Endothelial cell of umbilical vein (primary cell): ENCODE measurements at regions not wholly inside any gene's neighbourhood (a gene's known extent, or its start where the extent isn't known, plus 50 kb on each side); places are given as distances from the start of the nearest gene placed in this dataset.

Experiments
- BruUV-seq: library from RNA; stranded (reverse); fragments of 400-500 nt; replicated peaks from 2 replicates; lab custom pipeline; 2021; lab: Mats Ljungman, UMichigan
- CTCF ChIA-PET: fragments of 300-600, 350-600 bp; sonication (Branson Sonifier 250); formaldehyde crosslinking; loops from one replicate; lab custom pipeline; 2021; ENCODE audit warnings: antibody characterized with exemption, inconsistent platforms; lab: Charles Lee
- POLR2A ChIA-PET: fragments of 300-600, 350-600 bp; sonication (Branson Sonifier 250); formaldehyde crosslinking; loops from one replicate; lab custom pipeline; 2021; ENCODE audit warnings: antibody characterized with exemption, inconsistent platforms; lab: Charles Lee
- DNase-seq: peaks from one replicate; pipeline ENCODE4 v3.0.0-alpha.2; 2011; ENCODE audit warnings: low read depth, low spot score
- FAIRE-seq: peaks from 2 replicates; lab custom pipeline; 2011; peaks lifted over from hg19 to GRCh38; lab: Jason Lieb, UNC
- H2AFZ ChIP-seq: 2 replicates; pipeline ENCODE4 v1.6.0; 2012; ENCODE audit warnings: low read depth, low read length, control low read depth, inconsistent platforms
- H3K27ac ChIP-seq: 2 replicates; pipeline ENCODE4 v1.5.1; 2011; ENCODE audit warnings: low read depth, mild to moderate bottlenecking, control low read depth, low read length, moderate library complexity; ENCODE audit not compliant: insufficient read depth
- H3K27me3 ChIP-seq, 2 experiments: 2 replicates each; pipeline versions ENCODE4 v1.6.0 to v1.6.1; 2011; ENCODE audit warnings: low read length in 2 of 2, mixed read lengths in 1 of 2; ENCODE audit not compliant: control insufficient read depth in 2 of 2, insufficient read depth in 2 of 2
- H3K36me3 ChIP-seq, 2 experiments: 2 replicates in 1 of 2; 3 replicates in 1 of 2; pipeline ENCODE4 v1.5.1; 2011; ENCODE audit warnings: low read length in 2 of 2, mild to moderate bottlenecking in 1 of 2, moderate library complexity in 1 of 2; ENCODE audit not compliant: control insufficient read depth in 2 of 2, insufficient read depth in 2 of 2; ENCODE audit errors: extremely low read depth in 1 of 2
- H3K4me1 ChIP-seq: 3 replicates; pipeline ENCODE4 v1.5.1; 2011; ENCODE audit warnings: mild to moderate bottlenecking, low read length; ENCODE audit not compliant: control insufficient read depth, insufficient read depth; ENCODE audit errors: extremely low read depth
- H3K4me2 ChIP-seq: 2 replicates; pipeline ENCODE4 v1.6.1; 2011; ENCODE audit warnings: low read length, control low read depth, mixed read lengths; ENCODE audit not compliant: insufficient read depth
- H3K4me3 ChIP-seq, 3 experiments: fragments of 200-600 bp in 1 of 3; sonication (generic), shearing (Covaris generic) in 1 of 3; replicated peaks in 1 of 3; 2 replicates each; pipeline ENCODE4 v1.5.1; 2011 to 2016; ENCODE audit warnings: control low read depth in 3 of 3, low read length in 3 of 3, mild to moderate bottlenecking in 2 of 3, inconsistent platforms in 1 of 3, low read depth in 1 of 3, moderate library complexity in 1 of 3; ENCODE audit not compliant: insufficient read depth in 1 of 3
- H3K79me2 ChIP-seq: 2 replicates; pipeline ENCODE4 v1.6.0; 2012; ENCODE audit warnings: low read length, inconsistent platforms; ENCODE audit not compliant: control insufficient read depth, insufficient read depth
- H3K9ac ChIP-seq: replicated peaks from 2 replicates; pipeline ENCODE3; 2011; ENCODE audit warnings: low read length, control low read depth; ENCODE audit not compliant: insufficient read depth; ENCODE audit errors: extremely low read depth
- H3K9me1 ChIP-seq: replicated peaks from 3 replicates; pipeline ENCODE4 v1.6.0; 2011; ENCODE audit warnings: mild to moderate bottlenecking, low read length; ENCODE audit not compliant: control insufficient read depth, insufficient read depth; ENCODE audit errors: extremely low read depth
- H3K9me3 ChIP-seq: replicated peaks from 2 replicates; pipeline ENCODE4 v1.5.1; 2012; ENCODE audit warnings: low read length, inconsistent platforms; ENCODE audit not compliant: control insufficient read depth, insufficient read depth
- H4K20me1 ChIP-seq: replicated peaks from 2 replicates; pipeline ENCODE3; 2011; ENCODE audit warnings: mild to moderate bottlenecking, low read length; ENCODE audit not compliant: control insufficient read depth, insufficient read depth; ENCODE audit errors: extremely low read depth
- CTCF ChIP-seq, 2 donors: IDR thresholded peaks; 1 replicate in 1 of 2; 2 replicates in 1 of 2; pipeline ENCODE4 v1.5.1; 2011; ENCODE audit warnings: low read length in 2 of 2, mild to moderate bottlenecking in 2 of 2, moderate library complexity in 2 of 2, control low read depth in 1 of 2, inconsistent platforms in 1 of 2, low read depth in 1 of 2; ENCODE audit not compliant: insufficient read depth in 1 of 2; ENCODE audit errors: extremely low read depth in 1 of 2
- EZH2 ChIP-seq: IDR thresholded peaks from 2 replicates; pipeline ENCODE4 v1.6.1; 2012; ENCODE audit warnings: borderline replicate concordance, low read depth, mild to moderate bottlenecking, moderate library complexity, low read length, inconsistent platforms; ENCODE audit not compliant: severe bottlenecking
- FOS ChIP-seq: IDR thresholded peaks from 2 replicates; pipeline ENCODE4 v1.6.1; 2011; ENCODE audit warnings: mild to moderate bottlenecking, low read length, moderate library complexity, borderline replicate concordance; ENCODE audit not compliant: insufficient read depth
- GATA2 ChIP-seq: IDR thresholded peaks from 2 replicates; pipeline ENCODE4 v1.7.0; 2011; ENCODE audit warnings: low read depth, mild to moderate bottlenecking, moderate library complexity, mixed read lengths, low read length; ENCODE audit not compliant: insufficient read length, insufficient read depth
- JUN ChIP-seq: IDR thresholded peaks from 2 replicates; pipeline ENCODE4 v1.6.1; 2011; ENCODE audit warnings: borderline replicate concordance, low read depth; ENCODE audit not compliant: insufficient read length, insufficient read depth
- MAX ChIP-seq: IDR thresholded peaks from 2 replicates; pipeline ENCODE4 v1.6.1; 2011; ENCODE audit not compliant: insufficient read depth, insufficient read length
- POLR2A ChIP-seq: IDR thresholded peaks from 2 replicates; pipeline ENCODE4 v1.6.1; 2012; ENCODE audit warnings: low read depth, mild to moderate bottlenecking, control low read depth, low read length
- dilution Hi-C: fragments of 300-500 bp; cut with MboI; formaldehyde crosslinking; loops from one replicate; pipeline ENCODE4 v1.15.0; 2019; ENCODE audit warnings: low sequenced_read_pairs; ENCODE audit not compliant: extremely low pct_ligation_motif_present
- intact Hi-C: fragments of 100-400 bp; cut with micrococcal nuclease; formaldehyde crosslinking; loops from one replicate; pipeline ENCODE4 v1.10.0; 2022

- H2AFZ ChIP-seq: no peak overlapping the region
- H3K9me3 ChIP-seq: no peaks in the 10 kb centered on the region
- dilution Hi-C loops (no loop called here), intact Hi-C loops (no loop called here)
- no peaks in the 10 kb centered on the region for H3K27me3 ChIP-seq
- FAIRE-seq (no peak), DNase-seq (no peak)
- no peaks in the 10 kb centered on the region for H3K9me1 ChIP-seq
- no peak overlapping the region for H3K27ac ChIP-seq
- H3K4me1 ChIP-seq: peaks cover 22% of the 10 kb centered on the region
- H3K9ac ChIP-seq: no peak overlapping the region
- H3K79me2 ChIP-seq: no peaks in the 10 kb centered on the region
- H3K4me2 ChIP-seq: peak overlapping the region; percentile 21
- H3K36me3 ChIP-seq: peaks cover 4 to 8% of the 10 kb centered on the region in 2 experiments
- no peaks in the 10 kb centered on the region for H4K20me1 ChIP-seq
- CTCF ChIA-PET: no interaction called here
- POLR2A ChIA-PET: no interaction called here
- BruUV-seq: no TSS peak
- no peak for TF ChIP-seq GATA2
- no peak for TF ChIP-seq CTCF (IDR thresholded peaks at IDR 0.05; ENCODE audit: extremely low read depth in 1 of 2, insufficient read depth in 1 of 2, low read depth in 1 of 2, low read length in 2 of 2)
- no peak for TF ChIP-seq POLR2A
- TF ChIP-seq EZH2: no peak
- peak; percentile 6 for TF ChIP-seq FOS
- no peak for TF ChIP-seq JUN
- TF ChIP-seq MAX: no peak
- no peak overlapping the region for H3K4me3 ChIP-seq
Observed at GRCh38 chr6:144561455-144562043, 276.4 kb downstream of the UTRN start.
